A549 (cell line): ENCODE measurements at regions not wholly inside any gene's neighbourhood (a gene's known extent, or its start where the extent isn't known, plus 50 kb on each side); places are given as distances from the start of the nearest gene placed in this dataset.

ENCODE experiments used
- ATAC-seq, 2 experiments: fragments of 200-7000 bp in 1 of 2; fragments of >200 bp in 1 of 2; cut with Nextera tagmentation in 1 of 2; cut with Tn5 transposase in 1 of 2; 3 replicates each; pipeline versions ENCODE4 v1.8.0 to v1.9.1; 2018 to 2020; ENCODE audit warnings: mild to moderate bottlenecking in 1 of 2, moderate library complexity in 1 of 2
- CTCF ChIA-PET: fragments of 300-600 bp; sonication (Branson Sonifier 250); formaldehyde crosslinking; extraction: SDS; loops from one replicate; lab custom pipeline; 2021; ENCODE audit warnings: antibody characterized with exemption, inconsistent platforms; lab: Yijun Ruan, JAX
- POLR2A ChIA-PET: fragments of 350-600 bp; formaldehyde crosslinking; extraction: SDS; loops from one replicate; lab custom pipeline; 2021; ENCODE audit warnings: antibody characterized with exemption, inconsistent platforms; lab: Yijun Ruan, JAX
- DNase-seq, 2 experiments: peaks; one replicate each; pipeline versions ENCODE4 v3.0.0 to v3.0.0-alpha.2; 2011 to 2016; ENCODE audit warnings: low read depth in 1 of 2, low spot score in 1 of 2
- FAIRE-seq: peaks from 2 replicates; lab custom pipeline; 2011; peaks lifted over from hg19 to GRCh38; lab: Jason Lieb, UNC
- H3K27ac ChIP-seq, 2 experiments: fragments of >200 bp; sonication (Bioruptor Twin); formaldehyde crosslinking; 3 replicates each; pipeline ENCODE4 v1.5.1; 2016 to 2017
- H3K4me1 ChIP-seq: fragments of >200 bp; sonication (Bioruptor Twin); formaldehyde crosslinking; 3 replicates; pipeline ENCODE4 v1.6.1; 2016
- H3K4me2 ChIP-seq: fragments of >200 bp; sonication (Bioruptor Twin); formaldehyde crosslinking; 3 replicates; pipeline ENCODE4 v1.6.1; 2016
- H3K4me3 ChIP-seq: fragments of >200 bp; sonication (Bioruptor Twin); formaldehyde crosslinking; 3 replicates; pipeline ENCODE4 v1.5.1; 2016
- H3K9me3 ChIP-seq: fragments of >200 bp; sonication (Bioruptor Twin); formaldehyde crosslinking; 3 replicates; pipeline ENCODE4 v1.6.1; 2016
- CBX2 ChIP-seq: fragments of 200-600 bp; sonication (generic); IDR thresholded peaks from 2 replicates; pipeline ENCODE4 v1.6.1; 2016; ENCODE audit warnings: low read depth, mild to moderate bottlenecking, borderline replicate concordance
- CBX8 ChIP-seq: fragments of 200-600 bp; sonication (generic); IDR thresholded peaks from 2 replicates; pipeline ENCODE4 v1.6.1; 2016
- CHD4 ChIP-seq: fragments of 200-600 bp; sonication (generic); IDR thresholded peaks from 2 replicates; pipeline ENCODE4 v1.6.1; 2016; ENCODE audit warnings: antibody characterized with exemption, mild to moderate bottlenecking, borderline replicate concordance
- CTCF ChIP-seq: fragments of >200 bp; sonication (Bioruptor Twin); formaldehyde crosslinking; IDR thresholded peaks from 3 replicates; pipeline ENCODE4 v1.5.1; 2016
- EHF ChIP-seq: fragments of 250-450 bp; sonication (Bioruptor Pico); IDR thresholded peaks from 2 replicates; pipeline ENCODE4 v1.5.0; 2020; ENCODE audit warnings: mild to moderate bottlenecking
- HDAC2 ChIP-seq: fragments of 200-600 bp; sonication (generic); IDR thresholded peaks from 2 replicates; pipeline ENCODE4 v1.6.1; 2016
- HEYL ChIP-seq: fragments of 250-450 bp; sonication (Bioruptor Pico); IDR thresholded peaks from 2 replicates; pipeline ENCODE4 v1.8.0; 2021; ENCODE audit warnings: mild to moderate bottlenecking, moderate library complexity
- JUNB ChIP-seq: fragments of >200 bp; sonication (Bioruptor Twin); formaldehyde crosslinking; IDR thresholded peaks from 2 replicates; pipeline ENCODE4 v1.6.1; 2016
- MAX ChIP-seq: IDR thresholded peaks from 2 replicates; pipeline ENCODE4 v1.6.1; 2012
- MAZ ChIP-seq: fragments of 150-350 bp; IDR thresholded peaks from 2 replicates; pipeline ENCODE4 v1.6.1; 2014; ENCODE audit warnings: antibody characterized with exemption, low read depth, low read length, borderline replicate concordance
- MYC ChIP-seq: IDR thresholded peaks from 2 replicates; pipeline ENCODE4 v1.6.1; 2012; ENCODE audit warnings: mild to moderate bottlenecking, inconsistent platforms, low read length, improper control_type of control experiment, borderline replicate concordance
- NFE2L2 ChIP-seq: fragments of 150-350 bp; conservative IDR thresholded peaks from 2 replicates; pipeline ENCODE4 v1.6.1; 2014; ENCODE audit warnings: low read length
- POLR2AphosphoS2 ChIP-seq: conservative IDR thresholded peaks from 2 replicates; pipeline ENCODE4 v1.6.1; 2012; ENCODE audit warnings: low read length, improper control_type of control experiment, inconsistent platforms
- RARB ChIP-seq: fragments of 250-450 bp; sonication (Bioruptor Pico); IDR thresholded peaks from 2 replicates; pipeline ENCODE4 v1.8.0; 2021; ENCODE audit warnings: mild to moderate bottlenecking, moderate library complexity
- RNF2 ChIP-seq: fragments of 200-600 bp; sonication (generic); IDR thresholded peaks from 2 replicates; pipeline ENCODE4 v1.6.1; 2016; ENCODE audit warnings: low read depth, mild to moderate bottlenecking, antibody characterized with exemption, moderate library complexity, borderline replicate concordance
- SMC3 ChIP-seq: fragments of >200 bp; sonication (Bioruptor Twin); formaldehyde crosslinking; IDR thresholded peaks from 3 replicates; pipeline ENCODE4 v1.6.1; 2018; ENCODE audit warnings: inconsistent platforms
- SREBF2 ChIP-seq: fragments of 450-650 bp; IDR thresholded peaks from 2 replicates; pipeline ENCODE4 v1.6.1; 2014; ENCODE audit warnings: mild to moderate bottlenecking, moderate library complexity
- ZSCAN20 ChIP-seq: fragments of 250-450 bp; sonication (Bioruptor Pico); IDR thresholded peaks from 2 replicates; pipeline ENCODE4 v1.8.0; 2022; ENCODE audit warnings: mild to moderate bottlenecking, moderate library complexity
- WGBS: methylation state at CpG from one replicate; pipeline ENCODE4 v1.1.6; 2017; ENCODE audit errors: missing lambda C conversion rate; 5-methylcytosine and 5-hydroxymethylcytosine counted together
- TF ChIP-seq, protein P1 (sequence below): fragments of >200 bp; sonication (Bioruptor Twin); formaldehyde crosslinking; IDR thresholded peaks from 3 replicates; pipeline ENCODE4 v1.6.1; 2016
- TF ChIP-seq, protein P2 (sequence below): fragments of 150-350 bp; IDR thresholded peaks from 2 replicates; pipeline ENCODE4 v1.6.1; 2014; ENCODE audit warnings: low read depth, mild to moderate bottlenecking, low read length
- TF ChIP-seq, protein P3 (sequence below): fragments of 250-450 bp; sonication (Bioruptor Pico); IDR thresholded peaks from 2 replicates; pipeline ENCODE4 v1.5.0; 2021; ENCODE audit warnings: mild to moderate bottlenecking, moderate library complexity, borderline replicate concordance

DNA sequence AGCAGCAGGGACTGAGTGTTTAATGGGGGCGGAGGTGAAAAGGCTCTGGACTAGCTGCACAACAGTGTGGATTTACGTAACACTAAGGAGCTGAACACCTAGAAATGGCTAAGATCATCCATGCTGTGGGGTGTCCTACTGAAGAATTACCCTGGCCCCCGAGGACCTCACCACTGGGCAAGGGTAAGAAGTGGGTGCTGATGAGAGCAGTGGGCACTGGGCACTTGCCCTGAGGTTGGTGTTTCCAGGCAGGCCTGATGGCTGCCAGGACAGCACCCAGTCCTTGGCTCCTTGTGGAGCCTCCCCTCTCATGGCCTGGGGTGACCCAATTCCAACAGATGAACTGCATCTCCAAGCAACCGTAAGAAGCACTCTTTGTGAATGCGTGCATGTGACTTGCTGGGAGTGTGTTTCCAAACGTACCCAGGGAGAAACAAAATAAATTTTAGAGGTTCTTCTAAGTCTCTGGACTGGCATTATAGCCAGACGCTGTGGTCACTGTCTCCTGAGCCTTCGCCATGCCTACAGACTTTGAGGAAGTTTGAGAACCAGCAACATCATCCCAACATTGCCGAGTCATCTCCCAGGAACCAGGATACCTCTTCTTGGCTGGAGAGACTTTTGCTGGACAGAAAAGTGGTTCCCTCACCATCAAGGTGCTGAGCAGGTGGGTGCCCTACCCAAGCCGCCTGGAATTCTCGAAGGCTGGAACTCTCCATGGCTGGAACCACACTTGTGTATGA lies 245.9 kb downstream of the ERMARD start:
- no peak for ATAC-seq
- Histone ChIP-seq H3K4me3 (no peak overlapping the region), H3K4me1 (no peaks in the 10 kb centered on the region), H3K9me3 (no peaks in the 10 kb centered on the region), H3K27ac (no peak overlapping the region), H3K4me2 (no peak overlapping the region)
- DNase-seq, result no peak
- TF ChIP-seq RARB (CRISPR knock-in tag) (no peak), HDAC2 (no peak)
- ChIA-PET CTCF (interaction anchor here (0.6 to 1.0 kb wide), 2 partner anchors 166 to 532 kb away, joined by 3 read pairs; no protein-coding TSS in a partner anchor), POLR2A (no interaction called here)
- FAIRE-seq, result no peak
- WGBS, result 58% methylated on average over 9 of the region's 11 CpGs

DNA sequence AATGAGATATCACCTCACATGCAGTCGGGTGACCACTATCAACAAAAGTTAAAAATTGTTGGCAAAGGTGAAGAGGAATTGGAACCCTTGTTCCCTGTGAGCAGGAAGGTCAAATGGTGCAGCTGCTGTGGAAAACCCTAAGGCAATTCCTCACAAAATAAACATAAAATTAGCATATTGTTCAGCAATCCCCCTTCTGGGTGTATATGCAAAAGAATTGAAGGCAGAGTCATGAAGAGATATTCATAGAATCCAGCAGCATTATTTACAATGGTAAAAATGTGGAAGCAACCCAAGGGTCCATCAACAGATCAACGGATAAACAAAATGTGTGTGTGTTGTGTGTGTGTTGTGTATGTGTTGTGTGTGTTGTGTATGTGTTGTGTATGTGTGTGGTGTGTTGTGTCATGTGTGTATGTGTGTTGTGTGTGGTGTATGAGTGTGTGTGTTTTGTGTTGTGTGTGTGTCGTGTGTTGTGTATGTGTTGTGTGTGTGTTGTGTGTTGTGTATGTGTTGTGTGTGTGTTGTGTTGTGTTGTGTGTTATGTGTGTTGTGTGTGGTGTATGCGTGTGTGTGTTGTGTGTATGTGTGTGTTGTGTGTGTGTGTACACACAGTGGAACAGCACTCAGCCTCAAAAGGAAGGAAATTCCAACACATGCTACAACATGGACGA lies 245.1 kb downstream of the ERMARD start:
- no peak for ATAC-seq
- POLR2A ChIA-PET, result no interaction called here
- no peak overlapping the region for H3K4me2 ChIP-seq
- no peak for TF ChIP-seq POLR2AphosphoS2
- no peak for TF ChIP-seq HEYL (CRISPR knock-in tag)
- no peak for TF ChIP-seq SMC3
- TF ChIP-seq JUNB, result no peak
- no peak for TF ChIP-seq MAZ
- TF ChIP-seq ZSCAN20 (CRISPR knock-in tag), result no peak
- no peak for TF ChIP-seq CBX8
- TF ChIP-seq, protein P1, sequence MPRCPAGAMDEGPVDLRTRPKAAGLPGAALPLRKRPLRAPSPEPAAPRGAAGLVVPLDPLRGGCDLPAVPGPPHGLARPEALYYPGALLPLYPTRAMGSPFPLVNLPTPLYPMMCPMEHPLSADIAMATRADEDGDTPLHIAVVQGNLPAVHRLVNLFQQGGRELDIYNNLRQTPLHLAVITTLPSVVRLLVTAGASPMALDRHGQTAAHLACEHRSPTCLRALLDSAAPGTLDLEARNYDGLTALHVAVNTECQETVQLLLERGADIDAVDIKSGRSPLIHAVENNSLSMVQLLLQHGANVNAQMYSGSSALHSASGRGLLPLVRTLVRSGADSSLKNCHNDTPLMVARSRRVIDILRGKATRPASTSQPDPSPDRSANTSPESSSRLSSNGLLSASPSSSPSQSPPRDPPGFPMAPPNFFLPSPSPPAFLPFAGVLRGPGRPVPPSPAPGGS, result no peak
- no peak for TF ChIP-seq MAX
- no peak for TF ChIP-seq CBX2
- TF ChIP-seq CTCF, result no peak
- no peak for TF ChIP-seq MYC
- TF ChIP-seq, protein P2, sequence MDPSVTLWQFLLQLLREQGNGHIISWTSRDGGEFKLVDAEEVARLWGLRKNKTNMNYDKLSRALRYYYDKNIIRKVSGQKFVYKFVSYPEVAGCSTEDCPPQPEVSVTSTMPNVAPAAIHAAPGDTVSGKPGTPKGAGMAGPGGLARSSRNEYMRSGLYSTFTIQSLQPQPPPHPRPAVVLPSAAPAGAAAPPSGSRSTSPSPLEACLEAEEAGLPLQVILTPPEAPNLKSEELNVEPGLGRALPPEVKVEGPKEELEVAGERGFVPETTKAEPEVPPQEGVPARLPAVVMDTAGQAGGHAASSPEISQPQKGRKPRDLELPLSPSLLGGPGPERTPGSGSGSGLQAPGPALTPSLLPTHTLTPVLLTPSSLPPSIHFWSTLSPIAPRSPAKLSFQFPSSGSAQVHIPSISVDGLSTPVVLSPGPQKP, result no peak
- TF ChIP-seq, all 56 proteins: peak for 0
- FAIRE-seq (no peak), DNase-seq (no peak)
- CTCF ChIA-PET, result no interaction called here
- Histone ChIP-seq H3K4me3 (no peak overlapping the region), H3K27ac (no peak overlapping the region), H3K4me1 (no peaks in the 10 kb centered on the region), H3K9me3 (no peaks in the 10 kb centered on the region)
- 70% methylated on average over 5 of the region's 5 CpGs for WGBS

- FAIRE-seq, result no peak
- ChIA-PET POLR2A (no interaction called here), CTCF (no interaction called here)
- no peak for DNase-seq
- H3K27ac ChIP-seq, result no peak overlapping the region
- H3K9me3 ChIP-seq, result no peaks in the 10 kb centered on the region
- WGBS, result 72% methylated on average over 8 of the region's 8 CpGs
- H3K4me3 ChIP-seq, result no peak overlapping the region
- H3K4me1 ChIP-seq, result no peaks in the 10 kb centered on the region
- no peak for ATAC-seq
- H3K4me2 ChIP-seq, result no peak overlapping the region
- TF ChIP-seq MAX, result no peak
- no peak for TF ChIP-seq NFE2L2
- no peak for TF ChIP-seq MAZ
- no peak for TF ChIP-seq JUNB
- TF ChIP-seq RNF2, result no peak
- TF ChIP-seq, protein P3, sequence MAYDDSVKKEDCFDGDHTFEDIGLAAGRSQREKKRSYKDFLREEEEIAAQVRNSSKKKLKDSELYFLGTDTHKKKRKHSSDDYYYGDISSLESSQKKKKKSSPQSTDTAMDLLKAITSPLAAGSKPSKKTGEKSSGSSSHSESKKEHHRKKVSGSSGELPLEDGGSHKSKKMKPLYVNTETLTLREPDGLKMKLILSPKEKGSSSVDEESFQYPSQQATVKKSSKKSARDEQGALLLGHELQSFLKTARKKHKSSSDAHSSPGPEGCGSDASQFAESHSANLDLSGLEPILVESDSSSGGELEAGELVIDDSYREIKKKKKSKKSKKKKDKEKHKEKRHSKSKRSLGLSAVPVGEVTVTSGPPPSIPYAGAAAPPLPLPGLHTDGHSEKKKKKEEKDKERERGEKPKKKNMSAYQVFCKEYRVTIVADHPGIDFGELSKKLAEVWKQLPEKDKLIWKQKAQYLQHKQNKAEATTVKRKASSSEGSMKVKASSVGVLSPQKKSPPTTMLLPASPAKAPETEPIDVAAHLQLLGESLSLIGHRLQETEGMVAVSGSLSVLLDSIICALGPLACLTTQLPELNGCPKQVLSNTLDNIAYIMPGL (CRISPR knock-in tag), result no peak
- TF ChIP-seq EHF, result no peak
- TF ChIP-seq SREBF2, result no peak
- TF ChIP-seq, protein P1, result no peak
- no peak for TF ChIP-seq CTCF
- TF ChIP-seq CHD4, result no peak
These were observed 243.3 kb downstream of the ERMARD start for GRCh38 chr6:169994739-169995138.
